ENCODE measurements at regions not wholly inside any gene's neighbourhood (a gene's known extent, or its start where the extent isn't known, plus 50 kb on each side); places are given as distances from the start of the nearest gene placed in this dataset.

DNA sequence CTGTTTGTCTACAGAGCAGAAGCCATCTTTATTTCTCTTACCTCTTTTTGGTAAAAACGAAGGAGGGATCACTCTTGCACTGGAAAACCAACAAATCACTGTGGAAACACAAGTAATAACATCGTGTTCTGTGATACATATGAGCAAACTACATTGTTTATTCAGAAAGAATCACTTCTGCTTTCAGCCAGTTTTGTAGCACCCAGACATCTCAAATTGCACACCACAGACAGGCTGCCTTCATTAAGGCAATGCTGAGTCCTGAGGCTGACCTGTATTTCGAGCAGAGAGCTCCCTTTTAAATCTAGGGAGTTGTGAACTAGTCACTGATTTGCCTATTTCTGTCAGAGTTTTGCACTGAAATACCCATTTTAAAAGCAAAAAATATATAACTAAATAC, 1003.2 kb upstream of the FAM98A start:
- H2AFZ ChIP-seq (ENCODE audit: low read length) = no peak overlapping the region
- H3K79me2 ChIP-seq (ENCODE audit: control insufficient read depth in 1 of 2, insufficient read depth in 2 of 2, low read length in 2 of 2) = no peaks in the 10 kb centered on the region
- H3K36me3 ChIP-seq (ENCODE audit: control insufficient read depth in 2 of 4, insufficient read depth in 4 of 4, low read length in 3 of 4) = no peaks in the 10 kb centered on the region
- POLR2A ChIA-PET (ENCODE audit: partially characterized antibody) = no interaction called here
- no peak overlapping the region for H3K56ac ChIP-seq (replicated peaks; ENCODE audit: insufficient read length, low read depth, low read length)
- no peak overlapping the region for H3K4me3 ChIP-seq (ENCODE audit: extremely low read depth in 1 of 4, insufficient read depth in 2 of 4, low read depth in 3 of 4, low read length in 4 of 4)
- WGBS, 2 experiments (ENCODE audit: extremely low coverage in 1 of 2, insufficient coverage in 1 of 2, insufficient read length in 1 of 2, insufficient replicate concordance in 2 of 2, low coverage in 1 of 2, low lambda C conversion rate in 2 of 2, missing lambda C conversion rate in 1 of 2) = 96% methylated on average over 3 of the region's 3 CpGs; no CpG with 5 or more reads in 1 of the 2 experiments
- CTCF ChIA-PET (ENCODE audit: partially characterized antibody) = no interaction called here
- no peaks in the 10 kb centered on the region for H3K27me3 ChIP-seq (replicated peaks in 1 of 4; ENCODE audit: control insufficient read depth in 3 of 4, extremely low read depth in 1 of 4, insufficient read depth in 3 of 4, low read length in 3 of 4)
- H3K9me3 ChIP-seq (ENCODE audit: insufficient read depth in 2 of 2, low read depth in 1 of 2, low read length in 1 of 2) = no peaks in the 10 kb centered on the region
- H4K20me1 ChIP-seq (replicated peaks in 1 of 2; ENCODE audit: control insufficient read depth in 1 of 2, insufficient read depth in 2 of 2, low read length in 2 of 2) = no peaks in the 10 kb centered on the region
- H2BK15ac ChIP-seq (ENCODE audit: low read length) = no peak overlapping the region
- H3K79me1 ChIP-seq (ENCODE audit: low read depth, low read length) = no peaks in the 10 kb centered on the region
- no peak overlapping the region for H4K5ac ChIP-seq (ENCODE audit: insufficient read length, low read depth, low read length)
- H3K4ac ChIP-seq (replicated peaks; ENCODE audit: insufficient read length, low read depth, low read length) = no peak overlapping the region
- no peak overlapping the region for H4K8ac ChIP-seq (ENCODE audit: extremely low read depth, insufficient read depth, low read length)
- no peak overlapping the region for H2AK5ac ChIP-seq (ENCODE audit: low read depth, low read length)
- H2BK120ac ChIP-seq (replicated peaks; ENCODE audit: low read depth, low read length) = no peak overlapping the region
- no peak overlapping the region for H4K91ac ChIP-seq (replicated peaks; ENCODE audit: insufficient read length, low read length)
- H3K27ac ChIP-seq (ENCODE audit: low read depth, low read length) = no peak overlapping the region
- TF ChIP-seq EP300 (IDR thresholded peaks at IDR 0.05; ENCODE audit: borderline replicate concordance in 1 of 2, low read depth in 2 of 2, low read length in 2 of 2) (no peak), RBBP5 (IDR thresholded peaks at IDR 0.05; ENCODE audit: borderline replicate concordance, low read depth, low read length) (no peak), TAF1 (IDR thresholded peaks at IDR 0.05; ENCODE audit: low read depth, low read length) (no peak)
- no peak overlapping the region for H2BK20ac ChIP-seq (ENCODE audit: low read length)
- no peak overlapping the region for H3K18ac ChIP-seq (ENCODE audit: extremely low read depth, low read length)
- no peak overlapping the region for H3K4me2 ChIP-seq (ENCODE audit: insufficient read depth in 1 of 2, low read depth in 2 of 2, low read length in 2 of 2)
- no peak overlapping the region for H2BK5ac ChIP-seq (ENCODE audit: low read depth, low read length)
- no peak overlapping the region for H3K14ac ChIP-seq (ENCODE audit: insufficient read length)
- no peak overlapping the region for H2BK12ac ChIP-seq (ENCODE audit: low read depth, low read length)
- no peaks in the 10 kb centered on the region for H3K4me1 ChIP-seq (replicated peaks in 1 of 4; ENCODE audit: control insufficient read depth in 3 of 4, insufficient read depth in 4 of 4, low read length in 3 of 4)
- DNase-seq (ENCODE audit: low read depth in 1 of 2, low spot score in 2 of 2) (no peak), FAIRE-seq (no peak)
- no peaks in the 10 kb centered on the region; the same call in 1 of the 2 replicates for H3K23me2 ChIP-seq (ENCODE audit: low read depth, low read length)
- H3K9ac ChIP-seq (replicated peaks in 1 of 4; ENCODE audit: extremely low read depth in 1 of 4, low read depth in 3 of 4, low read length in 3 of 4) = no peak overlapping the region
- no peak overlapping the region for H3K23ac ChIP-seq (ENCODE audit: insufficient read length)

All from H1 (cell line).